NOMO-1 treated with DMSO at 0.1 percent for 48 hours (cell line): ENCODE measurements at regions not wholly inside any gene's neighbourhood (a gene's known extent, or its start where the extent isn't known, plus 50 kb on each side); places are given as distances from the start of the nearest gene placed in this dataset.
"Not testable (repeated sequence)": the region's sequence is repeated elsewhere in the genome, so short reads cannot be mapped to it uniquely, and the experiment has no call there.

Experiments
- DNase-seq: peaks from one replicate; lab custom pipeline; 2025; ENCODE audit not compliant: unreplicated experiment; lab: John Stamatoyannopoulos, UW

DNA sequence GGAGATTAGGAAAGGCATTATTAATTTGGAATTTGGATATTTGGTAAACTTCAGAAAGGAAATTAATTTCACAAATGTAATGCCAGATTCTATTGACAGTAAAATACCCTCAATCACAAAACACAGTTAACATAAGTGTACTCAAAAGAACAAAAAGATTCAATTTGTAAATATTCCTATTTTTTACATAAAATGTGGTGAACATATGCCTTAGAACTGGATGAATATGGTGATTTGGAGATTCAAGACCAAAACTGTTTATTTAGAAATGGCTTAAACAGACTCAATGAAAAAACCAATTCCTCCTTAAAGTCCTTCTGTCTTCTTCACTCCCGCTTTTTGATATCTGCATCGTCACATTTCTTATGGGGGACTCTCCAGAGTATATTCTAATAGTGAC lies 417.6 kb upstream of the TENM3 start:
- no peak for DNase-seq

DNA sequence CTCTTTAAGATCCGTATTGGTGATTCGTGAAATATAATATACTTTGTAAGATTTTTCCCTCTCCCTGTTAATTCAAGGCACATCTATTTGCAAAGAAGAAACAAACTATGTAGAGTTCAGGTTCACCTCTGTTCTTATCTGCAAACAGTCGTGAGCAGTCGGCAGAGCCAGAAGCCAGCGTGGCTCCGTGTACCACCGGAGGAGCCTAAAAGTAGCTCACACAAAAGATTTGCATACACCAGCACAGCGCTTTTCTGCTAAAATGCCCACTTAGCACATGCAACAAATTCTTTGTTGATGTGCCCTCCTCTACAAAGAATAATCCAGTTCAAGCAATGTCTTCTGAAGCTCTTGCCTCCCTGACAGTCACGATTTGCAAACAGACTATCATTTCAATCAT lies 416.0 kb upstream of the TENM3 start:
- DNase-seq = no peak

DNA sequence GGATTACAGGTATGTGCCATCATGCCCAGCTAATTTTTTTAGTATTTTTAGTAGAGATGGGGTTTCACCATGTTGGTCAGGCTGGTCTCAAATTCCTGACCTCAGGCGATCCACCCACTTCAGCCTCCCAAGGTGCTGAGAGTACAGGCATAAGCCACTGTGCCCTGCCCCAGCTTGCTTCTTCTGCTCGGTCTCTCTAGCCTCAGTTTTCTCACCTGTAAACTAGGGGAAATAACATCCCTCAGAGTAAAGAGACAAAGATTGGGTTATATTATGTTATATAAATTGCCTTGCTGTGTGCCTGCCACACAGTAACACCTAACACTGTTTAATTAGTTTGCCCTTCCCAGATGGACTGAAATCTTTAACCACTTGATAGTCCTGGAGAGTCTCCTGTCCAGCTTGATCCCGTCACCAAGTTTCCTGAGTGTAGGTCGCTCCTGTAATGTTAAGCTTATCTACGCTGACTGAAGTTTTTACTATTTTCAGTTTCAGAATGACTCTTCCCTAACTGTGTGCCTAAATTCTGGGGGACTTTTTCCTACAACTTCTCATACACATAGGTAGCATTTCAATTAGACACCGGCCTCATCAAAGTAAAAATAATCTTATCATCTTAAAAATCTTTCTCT lies 412.7 kb upstream of the TENM3 start:
- DNase-seq = no peak

DNA sequence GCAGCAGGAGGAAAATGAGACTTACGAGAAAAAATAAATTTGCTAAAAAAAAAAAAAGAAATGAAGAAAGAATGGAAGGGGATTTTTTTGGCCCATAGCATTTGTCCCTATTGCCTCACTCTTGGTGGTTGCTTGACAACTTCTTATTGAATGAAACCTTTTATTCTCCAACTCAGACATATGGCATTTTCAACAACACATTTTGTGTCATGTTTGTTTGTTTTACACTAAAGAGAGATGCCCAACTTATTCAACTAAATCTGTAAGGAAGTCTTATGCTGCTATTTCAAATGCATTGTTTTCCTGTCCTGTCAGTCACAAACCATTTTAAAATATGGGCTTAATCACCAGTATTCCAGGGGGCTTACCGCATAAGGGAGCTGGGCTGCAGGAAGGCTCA lies 409.1 kb upstream of the TENM3 start:
- DNase-seq = no peak

DNA sequence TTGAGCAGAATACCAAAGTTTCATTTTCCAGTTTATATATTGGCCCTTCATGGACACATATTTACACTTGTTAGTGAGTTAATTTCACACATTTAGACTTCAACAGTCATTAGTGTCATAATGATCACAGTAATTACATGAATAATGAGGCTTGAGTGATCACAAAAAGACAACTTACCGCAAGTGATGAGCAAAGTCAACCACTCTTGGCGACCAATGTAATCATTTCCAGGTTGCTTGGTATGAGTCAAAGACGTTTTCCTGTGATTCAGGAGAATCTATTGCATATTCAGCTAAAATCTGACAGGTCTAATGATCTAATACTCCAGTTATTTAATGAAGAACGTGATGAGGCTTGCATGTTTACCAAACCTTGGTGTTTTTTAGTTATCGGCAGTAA lies 407.9 kb upstream of the TENM3 start:
- no peak for DNase-seq

DNA sequence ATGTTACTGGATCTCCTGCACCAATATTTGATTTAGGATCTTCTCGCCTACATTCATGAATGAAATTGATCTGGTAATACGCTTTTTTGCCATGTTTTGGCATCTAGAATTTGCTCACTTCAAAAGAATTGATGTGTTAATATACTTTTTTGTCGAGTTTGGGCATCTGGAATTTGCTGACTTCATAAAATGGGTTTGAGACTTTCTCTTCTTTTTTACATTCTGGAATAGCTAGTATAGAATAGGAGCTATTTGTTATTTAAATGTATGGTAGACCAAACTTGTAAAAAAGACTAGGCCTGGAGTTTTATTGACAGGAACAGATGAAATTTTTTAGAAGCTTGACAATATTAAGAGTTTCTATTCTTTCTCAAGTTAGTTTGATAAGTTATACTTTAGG lies 404.9 kb upstream of the TENM3 start:
- no peak for DNase-seq

DNA sequence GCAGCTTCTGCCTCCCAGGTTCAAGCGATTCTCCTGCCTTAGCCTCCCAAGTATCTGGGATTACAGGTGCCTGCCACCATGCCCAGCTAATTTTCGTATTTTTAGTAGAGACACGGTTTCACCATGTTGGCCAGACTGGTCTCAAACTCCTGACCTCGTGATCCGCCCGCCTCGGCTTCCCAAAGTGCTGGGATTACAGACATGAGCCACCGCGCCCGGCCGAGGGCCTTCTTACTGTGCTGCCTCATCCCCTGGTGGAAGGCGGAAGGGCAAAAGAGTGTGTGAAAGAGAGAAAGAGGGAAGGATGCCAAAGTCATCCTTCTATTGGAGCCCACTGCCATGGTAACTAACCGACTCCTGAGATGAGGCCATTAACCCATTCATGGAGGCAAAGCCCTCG lies 399.4 kb upstream of the TENM3 start:
- not testable (repeated sequence) for DNase-seq

DNA sequence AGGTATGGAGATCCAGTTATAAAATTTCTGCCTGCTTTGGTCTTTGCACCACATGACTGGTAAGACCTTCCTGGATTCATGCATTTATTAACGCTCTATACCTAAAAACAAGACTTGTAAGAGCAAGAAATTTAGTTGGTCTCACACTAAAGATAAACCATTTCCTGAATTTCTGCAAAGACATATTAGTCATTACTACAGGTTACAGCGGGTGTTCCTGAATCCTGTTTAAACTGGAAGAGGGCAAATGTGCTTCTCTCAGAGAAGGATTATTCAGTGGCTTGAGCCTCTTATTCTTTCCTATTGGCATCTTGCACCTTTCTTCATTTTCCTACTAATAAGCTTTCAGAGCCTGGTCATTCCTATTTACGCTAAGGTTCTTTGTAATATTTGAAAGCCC lies 397.6 kb upstream of the TENM3 start:
- no peak for DNase-seq

DNA sequence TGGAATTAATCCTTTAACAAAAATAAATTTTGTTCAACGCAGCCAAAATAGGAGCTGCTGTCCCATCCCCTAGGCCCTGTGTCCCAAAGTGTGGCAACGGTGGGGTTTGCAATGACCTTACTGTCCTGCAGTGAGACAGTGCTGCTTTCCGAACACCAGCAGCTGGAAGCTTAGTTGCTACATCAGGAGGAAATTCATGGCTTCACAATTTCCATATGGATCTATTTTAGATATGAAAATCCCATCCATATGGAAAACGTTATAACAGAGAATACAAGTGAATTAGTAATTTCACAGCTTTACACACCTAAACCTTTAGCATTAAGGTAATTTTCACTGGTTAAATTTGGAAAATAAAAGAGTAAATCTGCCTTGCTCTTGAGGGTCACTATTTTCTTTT lies 396.3 kb upstream of the TENM3 start:
- no peak for DNase-seq

DNA sequence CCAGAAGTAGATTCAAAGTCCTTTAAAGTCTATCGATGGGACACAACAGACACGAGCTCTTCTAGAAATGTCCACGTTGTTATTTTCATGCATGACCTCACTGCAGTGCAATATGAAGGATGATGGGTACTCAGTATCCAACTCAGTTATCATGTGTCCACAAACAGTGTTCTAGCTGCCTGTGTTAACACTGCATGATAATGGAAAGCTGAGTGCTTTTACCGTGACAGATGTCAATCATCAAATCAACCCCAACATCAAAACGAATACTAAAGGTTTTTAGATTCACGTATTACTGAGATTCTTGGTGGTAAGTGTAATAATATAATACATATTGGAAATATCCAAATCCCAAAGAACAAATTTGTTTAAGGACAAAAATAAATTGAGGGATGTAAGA lies 394.8 kb upstream of the TENM3 start:
- DNase-seq = no peak

DNA sequence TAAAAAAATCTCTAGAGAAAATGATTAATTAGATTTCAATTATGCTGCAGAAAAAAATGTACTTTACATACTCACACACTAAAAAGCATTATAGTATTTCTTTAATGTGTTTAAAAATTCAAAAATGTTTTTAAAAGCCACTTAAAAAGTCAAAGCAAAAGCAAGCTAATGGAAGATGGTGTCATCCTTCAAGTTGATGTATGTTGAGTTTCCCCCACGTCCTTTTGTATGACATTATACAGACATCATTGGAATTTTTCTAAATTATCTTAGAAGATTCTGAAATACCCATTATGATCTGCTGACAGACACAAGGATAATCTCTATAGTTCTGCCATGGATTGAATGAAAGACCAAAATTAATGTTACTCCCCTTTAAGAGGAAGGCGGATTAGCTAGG lies 393.7 kb upstream of the TENM3 start:
- no peak for DNase-seq

DNA sequence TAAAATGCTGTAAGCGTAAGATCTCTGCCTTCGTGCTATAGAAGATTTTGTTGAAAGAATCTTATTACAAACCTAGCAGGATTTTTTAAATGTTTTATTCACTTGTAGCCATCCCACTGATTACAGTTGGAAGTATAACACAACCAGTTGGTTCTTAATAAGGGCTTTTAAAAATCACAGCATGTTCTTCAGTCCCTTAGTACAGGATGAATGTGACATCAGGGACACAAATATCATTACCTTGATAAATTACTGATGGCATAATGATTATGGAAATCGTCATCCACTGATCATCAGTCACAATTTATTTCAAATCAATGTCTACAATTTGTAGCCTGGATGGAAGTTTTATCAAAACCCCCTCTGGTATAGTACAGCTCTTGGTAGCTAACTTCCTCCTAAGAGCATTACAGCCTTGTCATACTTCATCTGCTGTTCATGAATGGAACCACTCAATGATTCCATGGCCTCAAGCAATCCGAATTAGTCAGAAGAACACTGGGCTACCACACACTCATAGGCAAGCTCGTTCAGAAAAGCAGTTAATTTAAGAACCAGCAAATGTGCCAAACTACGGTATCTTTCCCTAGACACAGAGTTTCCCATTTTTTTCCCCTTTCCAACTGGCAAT lies 389.2 kb upstream of the TENM3 start:
- DNase-seq = no peak

DNA sequence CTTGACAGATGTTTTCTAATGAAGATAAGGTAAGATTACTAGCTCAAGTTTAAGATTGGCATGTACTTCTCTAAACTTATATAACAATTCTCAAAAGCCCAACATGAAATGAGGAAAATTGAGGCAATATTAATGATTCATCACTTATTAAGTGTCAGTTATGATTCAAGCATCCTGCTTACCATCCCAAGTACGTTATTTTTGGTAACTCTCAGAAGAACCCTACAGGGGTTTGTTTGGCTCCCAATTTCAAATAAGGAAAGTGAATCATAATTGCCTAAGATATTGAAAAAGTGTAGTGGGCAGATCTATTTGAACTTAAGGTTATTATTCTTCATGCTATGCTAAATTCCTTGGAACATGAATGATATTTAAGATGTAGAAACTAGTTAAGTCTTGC lies 387.9 kb upstream of the TENM3 start:
- DNase-seq = no peak

DNA sequence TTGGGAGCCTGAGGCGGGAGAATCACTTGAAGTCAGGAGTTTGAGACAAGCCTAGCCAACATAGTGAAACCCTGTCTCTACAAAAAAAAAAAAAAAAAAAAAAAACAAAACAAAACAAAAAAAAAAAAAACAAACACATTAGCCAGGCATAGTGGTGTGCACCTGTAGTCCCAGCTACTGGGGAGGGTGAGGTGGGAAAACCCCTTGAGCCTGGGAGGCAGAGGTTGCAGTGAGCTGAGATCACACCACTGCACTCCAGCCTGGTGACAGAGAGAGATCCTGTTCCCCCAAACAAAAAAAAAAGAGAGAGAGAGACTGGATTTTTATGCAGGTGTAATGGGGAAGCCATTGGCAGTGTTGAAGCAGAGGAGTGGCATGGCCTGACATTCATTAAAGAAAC lies 385.7 kb upstream of the TENM3 start:
- DNase-seq = not testable (repeated sequence)

DNA sequence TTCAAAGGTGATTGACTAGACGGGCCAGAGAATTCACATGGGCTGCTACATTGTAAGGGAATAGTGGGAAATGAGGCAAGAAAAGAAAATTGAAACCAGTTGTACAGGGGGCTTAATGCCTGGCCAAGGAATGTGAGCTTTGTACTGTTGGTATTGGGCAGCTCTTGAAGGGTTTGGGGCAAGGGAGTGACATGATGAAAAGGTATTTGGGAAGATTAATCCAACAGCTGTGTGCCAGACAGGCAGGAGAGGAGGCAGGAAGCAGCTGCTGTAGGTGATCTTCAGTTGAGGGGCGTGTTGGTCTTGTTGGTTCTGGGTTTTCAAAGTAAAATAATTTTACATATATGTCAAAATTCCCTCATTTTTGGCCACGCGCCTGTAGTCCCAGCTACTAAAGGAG lies 384.5 kb upstream of the TENM3 start:
- DNase-seq = no peak

DNA sequence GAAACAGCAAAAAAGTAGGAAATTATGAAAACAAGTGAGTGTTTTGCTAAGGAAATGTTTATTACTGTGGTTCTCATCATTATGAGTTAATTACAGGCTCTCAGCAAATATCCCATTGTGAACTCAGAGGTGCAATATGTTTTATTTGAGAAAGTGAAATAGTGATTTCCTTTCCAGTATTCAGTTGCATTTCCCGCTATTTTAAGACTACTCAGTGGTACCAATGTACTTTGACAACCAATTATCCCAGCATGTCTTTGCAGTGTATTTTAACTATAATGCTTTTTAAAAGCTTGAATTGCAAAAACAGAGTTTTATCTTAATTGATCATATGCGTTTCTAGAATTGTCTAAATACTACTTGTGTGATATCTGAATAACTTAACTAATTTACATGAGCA lies 383.8 kb upstream of the TENM3 start:
- no peak for DNase-seq

DNA sequence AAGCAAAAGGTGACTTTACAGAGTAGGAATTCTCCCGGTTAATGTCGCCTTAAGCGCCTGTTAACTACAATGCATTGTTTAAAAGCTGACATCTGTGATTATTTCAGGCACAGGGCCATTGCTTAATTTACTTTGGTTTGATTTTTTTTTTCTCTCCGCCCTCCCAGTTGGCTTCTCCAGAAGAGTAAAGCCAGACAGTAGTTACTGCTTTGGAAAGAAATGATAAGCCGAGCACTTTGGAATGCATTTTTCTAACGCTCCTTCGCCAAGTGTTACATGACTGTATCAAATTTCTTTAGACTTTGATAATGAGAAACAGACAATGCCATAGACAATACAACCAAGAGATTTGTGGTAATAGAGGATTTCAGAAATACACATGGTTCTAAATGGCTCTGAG lies 383.0 kb upstream of the TENM3 start:
- DNase-seq = no peak

DNA sequence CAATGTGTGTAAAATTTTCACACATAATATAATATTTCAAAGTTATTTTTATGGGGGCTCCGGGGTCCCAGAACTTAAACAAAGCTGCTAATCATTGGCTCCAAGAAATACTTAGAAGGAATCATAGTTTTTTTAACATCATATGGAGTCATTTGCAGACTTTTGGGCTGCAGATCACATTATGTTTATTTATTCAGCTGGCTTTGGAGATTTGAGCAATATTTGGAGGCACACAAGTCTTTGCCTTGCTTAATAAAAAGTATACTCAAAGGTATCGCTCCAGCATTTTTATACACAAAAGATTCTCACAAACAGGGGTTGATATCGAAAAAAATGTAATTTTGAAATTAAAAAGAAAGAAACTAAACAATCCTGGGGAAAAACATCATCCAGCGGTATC lies 382.5 kb upstream of the TENM3 start:
- DNase-seq = no peak

DNA sequence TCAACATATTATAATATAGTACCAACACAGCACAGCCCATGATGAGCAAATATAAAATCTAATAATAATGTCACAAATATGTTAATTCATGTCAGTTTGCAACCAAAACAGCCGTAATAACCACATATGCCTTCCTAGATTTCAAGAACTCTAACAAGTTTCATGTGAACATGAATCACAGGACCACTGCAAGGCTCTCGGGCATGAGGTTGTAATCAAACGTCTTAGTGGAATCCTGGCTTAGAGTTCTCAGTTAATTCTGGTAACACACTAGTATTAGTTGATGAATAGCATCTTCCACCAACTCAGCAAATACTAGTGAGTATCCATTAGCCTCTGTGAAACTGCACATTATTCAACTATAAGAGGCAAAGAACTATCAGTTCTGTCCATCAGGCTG lies 379.3 kb upstream of the TENM3 start:
- no peak for DNase-seq

DNA sequence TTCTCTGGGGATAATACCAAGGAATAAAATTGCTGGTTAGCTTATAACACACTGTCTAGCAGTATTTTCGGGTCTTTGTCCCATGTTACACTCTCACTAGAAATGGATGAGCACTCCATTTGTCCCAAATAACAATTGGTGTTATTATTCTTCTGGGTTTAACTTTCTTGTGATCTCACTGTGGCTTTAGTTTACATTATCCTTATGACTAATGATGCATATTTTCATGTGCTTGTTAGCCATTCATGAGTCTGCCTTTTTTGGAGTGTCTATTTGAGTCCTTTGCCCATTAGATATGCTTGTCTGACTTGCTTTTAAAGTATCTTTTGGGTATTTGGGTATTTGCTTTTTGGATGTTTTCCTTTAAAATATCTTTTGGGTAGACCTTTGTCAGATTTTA lies 372.9 kb upstream of the TENM3 start:
- DNase-seq = no peak

DNA sequence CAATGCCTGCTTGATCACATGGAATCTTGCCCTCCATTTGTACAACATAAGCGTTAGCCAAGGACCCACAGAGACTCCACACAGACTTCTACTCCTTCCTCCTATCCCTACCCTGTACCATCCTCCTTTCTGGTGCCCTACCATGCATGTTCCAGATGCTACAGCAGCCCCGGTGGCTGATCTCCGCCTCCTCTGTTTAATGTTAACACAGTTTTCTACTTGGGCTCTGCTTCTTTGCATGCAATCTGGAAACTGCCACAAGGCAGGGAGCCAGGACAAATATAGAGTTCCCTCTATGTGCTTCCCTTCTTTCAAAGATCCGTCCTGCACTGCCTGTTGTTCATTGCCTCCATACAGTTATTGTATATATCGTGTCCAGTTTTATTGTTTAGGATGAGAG lies 368.6 kb upstream of the TENM3 start:
- no peak for DNase-seq

DNA sequence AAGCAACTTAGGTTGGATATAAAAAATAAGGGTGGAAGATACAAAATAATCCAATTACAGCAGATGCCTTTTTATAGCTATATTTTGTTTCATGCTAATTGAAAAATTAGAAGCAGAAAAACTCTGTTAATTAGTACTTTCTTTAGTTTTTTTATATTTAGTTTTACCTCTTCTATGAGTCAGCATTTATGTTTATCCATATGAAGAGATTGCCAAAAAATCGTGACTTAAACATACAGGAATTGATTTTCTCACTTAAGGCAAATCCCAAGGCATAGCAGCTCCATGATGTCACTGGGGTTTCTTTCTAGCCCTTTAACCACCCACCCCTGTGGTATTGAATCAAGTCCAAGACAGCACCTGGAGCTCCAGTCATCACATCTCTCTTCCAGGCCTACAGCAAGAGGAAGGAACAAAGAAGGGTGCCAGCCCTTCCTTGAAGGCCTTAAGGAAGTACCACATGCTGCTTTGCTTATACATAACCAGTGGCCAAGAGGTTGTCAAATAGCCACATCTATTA lies 365.8 kb upstream of the TENM3 start:
- DNase-seq = no peak

DNA sequence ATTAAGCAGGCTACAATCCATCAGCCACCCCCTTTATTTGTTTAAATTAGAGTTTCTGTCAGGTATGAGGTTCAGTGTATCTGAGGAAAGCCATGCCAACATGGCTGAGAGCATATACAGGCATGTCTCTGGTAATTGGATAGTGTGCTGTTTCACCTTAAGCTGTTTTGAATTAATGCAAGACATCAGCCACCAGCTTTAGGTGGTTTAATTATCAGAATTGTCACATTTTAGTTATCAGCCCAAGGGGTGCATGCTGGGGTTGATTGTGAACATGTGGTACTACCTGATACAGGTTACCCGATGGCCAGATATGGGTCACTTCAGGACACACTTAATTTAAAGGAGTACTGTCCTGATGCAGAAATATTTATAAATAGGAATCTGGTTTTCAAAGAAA lies 353.2 kb upstream of the TENM3 start:
- no peak for DNase-seq
